Lower lobe of right lung (tissue), 2 donors: ENCODE measurements at regions not wholly inside any gene's neighbourhood (a gene's known extent, or its start where the extent isn't known, plus 50 kb on each side); places are given as distances from the start of the nearest gene placed in this dataset.
"Not testable (repeated sequence)": the region's sequence is repeated elsewhere in the genome, so short reads cannot be mapped to it uniquely, and the experiment has no call there.

ENCODE experiments used
- ATAC-seq, 2 donors: fragments of 200-7000 bp; cut with Tn5 transposase; one replicate each; pipeline ENCODE4 v1.9.1; 2020 to 2022; ENCODE audit warnings: mild to moderate bottlenecking in 2 of 2, moderate library complexity in 2 of 2
- DNase-seq: peaks from one replicate; pipeline ENCODE4 v3.0.0-alpha.2; 2020
- H3K27ac ChIP-seq: fragments of 200-600 bp; one replicate; pipeline ENCODE4 v1.8.0; 2022
- H3K27me3 ChIP-seq: fragments of 200-600 bp; one replicate; pipeline ENCODE4 v1.8.0; 2022; ENCODE audit warnings: low read depth
- H3K36me3 ChIP-seq: fragments of 200-600 bp; one replicate; pipeline ENCODE4 v1.8.0; 2022; ENCODE audit warnings: mild to moderate bottlenecking
- H3K4me1 ChIP-seq: fragments of 200-600 bp; one replicate; pipeline ENCODE4 v1.8.0; 2022
- H3K4me3 ChIP-seq: fragments of 200-600 bp; one replicate; pipeline ENCODE4 v1.8.0; 2022; ENCODE audit warnings: mild to moderate bottlenecking
- H3K9me3 ChIP-seq: fragments of 200-600 bp; one replicate; pipeline ENCODE4 v1.8.0; 2022
- CTCF ChIP-seq: fragments of 200-600 bp; IDR thresholded peaks from one replicate; pipeline ENCODE4 v1.8.0; 2022; ENCODE audit warnings: antibody characterized with exemption, mild to moderate bottlenecking
- intact Hi-C: fragments of 100-400 bp; cut with DNase I; formaldehyde crosslinking; loops from one replicate; pipeline ENCODE4 v1.11.0; 2022
- donor health status: DM: no; HTN: yes; CAD: no; lungs with severe emphysema.

GRCh38 chr4:132108784-132109183 lies 1040.3 kb upstream of the PCDH10 start:
- no peak overlapping the region for H3K4me3 ChIP-seq
- no peak for ATAC-seq
- no peak overlapping the region for H3K27ac ChIP-seq
- no peaks in the 10 kb centered on the region for H3K4me1 ChIP-seq
- no peak for TF ChIP-seq CTCF
- intact Hi-C loops = no loop called here
- no peak for DNase-seq
- no peaks in the 10 kb centered on the region for H3K9me3 ChIP-seq
- H3K27me3 ChIP-seq = no peaks in the 10 kb centered on the region
- H3K36me3 ChIP-seq = no peaks in the 10 kb centered on the region

GRCh38 chr4:132114885-132115284 lies 1034.2 kb upstream of the PCDH10 start:
- Histone ChIP-seq H3K4me3 (no peak overlapping the region), H3K4me1 (no peaks in the 10 kb centered on the region), H3K27ac (no peak overlapping the region), H3K36me3 (no peaks in the 10 kb centered on the region), H3K27me3 (no peaks in the 10 kb centered on the region), H3K9me3 (no peaks in the 10 kb centered on the region)
- DNase-seq = no peak
- TF ChIP-seq CTCF = no peak
- ATAC-seq = no peak
- intact Hi-C loops = no loop called here

- ATAC-seq, H3K9me3 ChIP-seq, intact Hi-C loops: not testable (repeated sequence)
Observed at GRCh38 chr4:132122741-132123140, 1026.4 kb upstream of the PCDH10 start.

GRCh38 chr4:132123870-132124623 lies 1025.0 kb upstream of the PCDH10 start:
- Histone ChIP-seq H3K27ac (no peak overlapping the region), H3K4me3 (no peak overlapping the region), H3K36me3 (no peaks in the 10 kb centered on the region), H3K27me3 (no peaks in the 10 kb centered on the region), H3K9me3 (no peaks in the 10 kb centered on the region), H3K4me1 (no peaks in the 10 kb centered on the region)
- intact Hi-C loops = no loop called here
- TF ChIP-seq CTCF = no peak
- ATAC-seq = no peak
- DNase-seq = no peak

More at GRCh38 chr4:132122741-132123140, 1026.4 kb upstream of the PCDH10 start:
- H3K4me1 ChIP-seq, H3K27ac ChIP-seq, H3K36me3 ChIP-seq, DNase-seq, H3K27me3 ChIP-seq, H3K4me3 ChIP-seq: not testable (repeated sequence)

- H3K9me3 ChIP-seq = no peaks in the 10 kb centered on the region
- no peak for TF ChIP-seq CTCF
- H3K27ac ChIP-seq = no peak overlapping the region
- no peak for ATAC-seq
- intact Hi-C loops = no loop called here
- H3K36me3 ChIP-seq = no peaks in the 10 kb centered on the region
- H3K4me1 ChIP-seq = no peaks in the 10 kb centered on the region
- H3K4me3 ChIP-seq = no peak overlapping the region
- no peak for DNase-seq
- H3K27me3 ChIP-seq = no peaks in the 10 kb centered on the region
Observed at GRCh38 chr4:132124624-132124974, 1024.5 kb upstream of the PCDH10 start.

- no peak for ATAC-seq
- intact Hi-C loops = no loop called here
Observed at GRCh38 chr4:132125131-132125530, 1024.0 kb upstream of the PCDH10 start.

More at GRCh38 chr4:132125131-132125530, 1024.0 kb upstream of the PCDH10 start:
- Histone ChIP-seq H3K27me3 (no peaks in the 10 kb centered on the region), H3K9me3 (no peaks in the 10 kb centered on the region), H3K27ac (no peak overlapping the region), H3K4me1 (no peaks in the 10 kb centered on the region), H3K36me3 (no peaks in the 10 kb centered on the region), H3K4me3 (no peak overlapping the region)
- DNase-seq = no peak
- no peak for TF ChIP-seq CTCF
